GM12892 (cell line): ENCODE measurements at regions not wholly inside any gene's neighbourhood (a gene's known extent, or its start where the extent isn't known, plus 50 kb on each side); places are given as distances from the start of the nearest gene placed in this dataset.
"Not testable (repeated sequence)": the region's sequence is repeated elsewhere in the genome, so short reads cannot be mapped to it uniquely, and the experiment has no call there.

Experiments used
- DNase-seq: peaks from one replicate; pipeline ENCODE4 v3.0.0; 2011; ENCODE audit not compliant: insufficient read length
- FAIRE-seq: peaks from 2 replicates; lab custom pipeline; 2011; peaks lifted over from hg19 to GRCh38; lab: Jason Lieb, UNC
- POLR2A ChIP-seq: IDR thresholded peaks from 2 replicates; pipeline ENCODE4 v1.6.1; 2011; ENCODE audit warnings: low read depth, low read length, control low read depth
- POLR2AphosphoS5 ChIP-seq: IDR thresholded peaks from 2 replicates; pipeline ENCODE4 v1.6.1; 2011; ENCODE audit warnings: low read depth, low read length, control low read depth
- TAF1 ChIP-seq: IDR thresholded peaks from 2 replicates; pipeline ENCODE4 v1.6.1; 2011; ENCODE audit warnings: low read depth, mild to moderate bottlenecking, control low read depth, low read length, borderline replicate concordance

DNA sequence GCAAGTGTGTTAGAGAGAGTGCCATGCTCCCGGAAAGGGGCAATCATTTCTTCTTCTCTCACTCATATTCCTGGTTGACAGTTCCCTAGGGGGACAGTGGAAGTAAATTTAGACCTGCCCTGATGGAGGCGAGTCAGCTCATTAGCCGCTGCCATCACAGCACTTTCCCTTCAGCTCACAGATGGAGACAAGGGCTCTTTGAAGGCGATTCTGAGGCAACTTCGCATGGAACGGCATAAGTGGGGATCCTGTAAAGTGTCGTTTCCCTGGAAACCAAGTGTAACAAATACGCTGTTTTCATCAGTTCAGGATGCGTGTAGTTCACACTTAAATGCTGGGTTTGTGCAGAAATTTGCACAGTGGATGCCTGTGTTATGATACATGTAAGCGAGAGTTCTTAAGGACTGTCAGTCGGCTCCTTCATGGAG is 114.5 kb upstream of the TMPRSS15 start:
- DNase-seq (no peak), FAIRE-seq (no peak)
- TF ChIP-seq POLR2A (no peak), TAF1 (no peak), POLR2AphosphoS5 (no peak)

DNA sequence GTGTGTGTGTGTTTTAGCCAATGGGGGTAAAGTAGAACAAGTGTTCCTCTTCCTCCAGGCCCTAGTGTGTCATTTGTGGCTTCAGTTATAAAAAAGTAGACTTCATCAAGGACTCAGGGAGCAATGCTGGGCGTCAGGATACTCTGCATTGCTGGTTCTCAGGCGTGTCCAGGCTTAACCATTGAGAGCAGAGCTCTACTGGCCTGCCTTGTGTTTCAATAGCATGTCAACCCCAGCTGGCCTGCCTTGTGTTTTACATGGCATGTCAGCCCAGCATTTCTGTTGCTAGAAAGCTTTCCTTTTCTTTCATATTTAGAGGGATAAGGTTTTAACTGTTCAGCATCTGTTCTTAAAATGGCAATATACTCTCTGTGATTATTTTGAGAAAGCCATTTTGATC is 117.6 kb upstream of the TMPRSS15 start:
- no peak for TF ChIP-seq POLR2AphosphoS5
- TF ChIP-seq TAF1 = no peak
- TF ChIP-seq POLR2A = no peak
- FAIRE-seq = no peak
- no peak for DNase-seq

- TF ChIP-seq TAF1 = no peak
- TF ChIP-seq POLR2AphosphoS5 = no peak
- no peak for TF ChIP-seq POLR2A
- no peak for DNase-seq
- no peak for FAIRE-seq
Measured at GRCh38 chr21:18522181-18522972, 118.8 kb upstream of the TMPRSS15 start.

- no peak for DNase-seq
- TF ChIP-seq POLR2AphosphoS5 (no peak), TAF1 (no peak), POLR2A (no peak)
- no peak for FAIRE-seq
Measured at GRCh38 chr21:18524097-18524880, 120.7 kb upstream of the TMPRSS15 start.

- FAIRE-seq (no peak), DNase-seq (no peak)
- no peak for TF ChIP-seq POLR2A
- TF ChIP-seq POLR2AphosphoS5 = no peak
- no peak for TF ChIP-seq TAF1
Measured at GRCh38 chr21:18529254-18529653, 125.7 kb upstream of the TMPRSS15 start.

- FAIRE-seq = no peak
- no peak for TF ChIP-seq POLR2A
- no peak for TF ChIP-seq POLR2AphosphoS5
- TF ChIP-seq TAF1 = no peak
- no peak for DNase-seq
Measured at GRCh38 chr21:18542081-18542480, 138.5 kb upstream of the TMPRSS15 start.

DNA sequence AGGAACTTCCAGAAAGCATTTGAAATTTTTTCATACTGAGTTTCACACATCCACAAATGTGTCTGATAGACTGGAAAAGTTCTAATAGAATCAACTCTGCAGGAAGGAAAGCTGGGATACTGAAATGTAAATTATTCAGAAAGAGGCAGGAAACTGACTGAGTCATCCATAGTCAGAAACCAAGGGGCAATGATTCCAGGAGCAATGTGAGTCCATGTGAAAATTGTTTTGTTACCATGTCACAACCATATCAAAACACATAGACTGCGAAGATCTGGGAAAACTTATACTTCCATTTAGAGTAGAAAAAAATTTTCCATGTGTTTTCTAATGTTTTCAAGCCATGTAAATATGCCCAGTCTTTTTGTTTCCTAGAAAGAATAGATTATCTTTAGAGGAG is 142.3 kb upstream of the TMPRSS15 start:
- FAIRE-seq = no peak
- no peak for TF ChIP-seq POLR2AphosphoS5
- TF ChIP-seq TAF1 = no peak
- no peak for TF ChIP-seq POLR2A
- no peak for DNase-seq

- FAIRE-seq (no peak), DNase-seq (no peak)
- TF ChIP-seq TAF1 (no peak), POLR2A (no peak), POLR2AphosphoS5 (no peak)
Measured at GRCh38 chr21:18547347-18547746, 143.8 kb upstream of the TMPRSS15 start.

DNA sequence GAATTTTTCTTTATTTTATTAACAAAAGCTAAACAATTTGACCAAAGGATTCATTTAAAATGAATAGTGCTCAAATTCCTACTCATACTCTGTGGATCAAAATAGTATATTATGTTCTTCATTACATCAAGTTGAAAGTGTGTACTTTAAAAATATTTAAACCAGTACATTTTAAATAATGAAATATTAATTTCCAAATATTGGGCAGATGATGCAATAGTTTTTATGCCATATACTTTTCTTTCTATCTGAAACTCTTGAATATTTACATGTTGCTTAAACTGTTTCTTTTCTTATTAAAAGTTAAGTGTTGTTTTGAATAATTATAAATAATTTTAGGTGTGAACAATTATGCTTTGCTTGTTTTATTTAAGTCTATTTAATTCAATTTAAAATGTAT is 144.7 kb upstream of the TMPRSS15 start:
- FAIRE-seq = no peak
- no peak for DNase-seq
- no peak for TF ChIP-seq TAF1
- TF ChIP-seq POLR2A = no peak
- TF ChIP-seq POLR2AphosphoS5 = no peak

DNA sequence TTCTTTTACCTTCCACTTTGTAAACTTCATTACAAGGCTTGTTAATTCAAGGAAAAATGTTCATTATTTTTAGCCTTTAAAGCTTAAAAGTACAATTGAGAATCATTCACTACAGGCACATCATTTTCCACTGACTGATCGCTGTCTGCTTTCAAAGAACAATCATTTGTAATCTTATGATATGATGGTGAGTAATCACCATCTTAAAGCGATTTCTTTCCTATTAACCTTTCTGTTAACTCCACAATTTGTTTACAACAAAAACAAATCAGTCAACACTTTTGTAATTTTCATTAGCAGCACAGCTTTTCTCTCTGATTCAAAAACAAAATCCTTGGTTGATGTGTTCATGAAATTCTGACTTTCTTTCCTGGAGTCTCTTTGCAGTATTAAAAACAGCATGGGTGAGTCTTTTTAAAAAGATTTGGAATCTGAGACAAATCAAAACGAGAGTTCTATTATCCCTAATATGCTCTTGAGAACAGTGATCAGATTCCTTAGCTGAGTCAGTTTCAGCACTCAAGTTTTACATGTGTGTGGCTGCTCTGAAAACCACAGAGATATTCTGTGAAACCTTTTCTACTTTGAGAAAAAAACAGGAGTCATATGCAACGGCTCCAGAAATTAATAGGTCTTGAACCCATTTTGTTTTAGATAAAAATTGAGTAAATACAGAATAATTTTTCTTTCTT is 145.8 kb upstream of the TMPRSS15 start:
- FAIRE-seq (no peak), DNase-seq (no peak)
- no peak for TF ChIP-seq TAF1
- TF ChIP-seq POLR2A = no peak
- no peak for TF ChIP-seq POLR2AphosphoS5

GRCh38 chr21:18550361-18550760 is 146.8 kb upstream of the TMPRSS15 start:
- no peak for FAIRE-seq
- DNase-seq = no peak
- TF ChIP-seq POLR2AphosphoS5 (no peak), POLR2A (no peak), TAF1 (no peak)

GRCh38 chr21:18553786-18554185 is 150.2 kb upstream of the TMPRSS15 start:
- DNase-seq = no peak
- TF ChIP-seq POLR2AphosphoS5 = no peak
- no peak for TF ChIP-seq POLR2A
- TF ChIP-seq TAF1 = no peak
- no peak for FAIRE-seq

- not testable (repeated sequence) for DNase-seq, FAIRE-seq
Measured at GRCh38 chr21:18567770-18568169, 164.2 kb upstream of the TMPRSS15 start.
